ENCODE measurements at regions not wholly inside any gene's neighbourhood (a gene's known extent, or its start where the extent isn't known, plus 50 kb on each side); places are given as distances from the start of the nearest gene placed in this dataset.

DNA sequence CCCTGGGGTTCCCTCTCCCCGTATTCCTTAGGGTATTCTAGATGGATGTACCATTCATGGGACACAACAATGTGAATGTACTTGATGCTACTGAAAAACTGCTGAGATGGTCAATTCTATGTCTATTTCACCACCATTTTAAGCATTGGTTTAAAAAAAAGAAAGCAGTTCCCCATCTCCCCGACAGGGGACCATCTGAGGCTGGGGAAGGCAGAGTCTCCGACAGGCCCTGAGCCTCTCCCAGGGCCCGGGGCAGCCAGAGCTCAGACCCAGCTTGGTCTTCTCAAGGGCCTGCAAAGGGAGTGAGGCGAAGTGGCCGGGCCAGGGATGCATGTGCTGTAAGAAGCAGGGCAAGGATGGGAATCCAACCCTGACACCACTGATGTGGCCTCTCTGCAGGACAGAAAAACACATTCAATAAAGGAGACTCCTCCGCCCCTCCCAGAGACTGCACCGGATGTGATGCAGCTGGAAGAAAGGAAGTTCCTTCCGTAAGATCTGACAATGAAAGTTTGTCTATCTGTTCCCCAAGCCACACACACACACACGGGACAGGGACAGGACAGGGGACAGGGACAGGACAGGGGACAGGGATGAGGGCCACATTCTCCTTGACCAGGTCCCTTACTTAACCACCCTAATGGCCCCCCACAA is 234.1 kb downstream of the BCL11B start:
- TF ChIP-seq POLR2A (IDR thresholded peaks at IDR 0.05) = no peak
- no peak for TF ChIP-seq EP300 (IDR thresholded peaks at IDR 0.05)
- TF ChIP-seq CTCF (IDR thresholded peaks at IDR 0.05) = no peak
- TF ChIP-seq POLR2AphosphoS5 (IDR thresholded peaks at IDR 0.05) = no peak
- peaks cover 0 to 23% (median 9%) of the 10 kb centered on the region in 3 donors for H3K4me1 ChIP-seq
- WGBS, 2 donors (ENCODE audit: low coverage in 1 of 2) = 40 to 51% methylated on average over 1 to 7 of the region's 10 CpGs
- H3K27me3 ChIP-seq = no peaks in the 10 kb centered on the region
- H3K36me3 ChIP-seq = no peaks in the 10 kb centered on the region
- H3K27ac ChIP-seq = no peak overlapping the region
- no peak for ATAC-seq
- no peak overlapping the region for H3K4me3 ChIP-seq
- no peaks in the 10 kb centered on the region for H3K9me3 ChIP-seq

DNA sequence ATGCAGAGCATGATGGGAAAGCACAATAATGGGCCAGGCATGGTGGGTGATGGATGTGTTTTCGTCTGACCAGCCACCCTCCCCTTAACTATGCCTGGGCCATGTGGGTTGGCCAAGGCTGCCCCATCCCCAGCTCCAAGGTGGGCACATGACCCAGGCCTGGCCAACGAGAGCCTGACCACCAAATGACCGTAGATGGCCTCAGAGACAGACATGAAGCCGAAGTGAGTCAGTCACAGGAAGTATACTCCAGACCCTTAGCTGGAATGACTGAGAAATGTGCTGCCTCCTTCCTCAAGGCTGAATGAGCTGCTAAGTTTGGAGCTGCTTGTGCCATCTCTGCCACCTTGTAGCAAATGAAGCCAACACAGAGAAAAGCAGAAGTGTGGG is 233.6 kb downstream of the BCL11B start:
- no peak overlapping the region for H3K27ac ChIP-seq
- no peaks in the 10 kb centered on the region for H3K36me3 ChIP-seq
- 57 to 80% methylated on average over 1 of the region's 4 CpGs for WGBS, 2 donors (ENCODE audit: low coverage in 1 of 2)
- peaks cover 0 to 23% (median 9%) of the 10 kb centered on the region in 3 donors for H3K4me1 ChIP-seq
- no peaks in the 10 kb centered on the region for H3K27me3 ChIP-seq
- H3K4me3 ChIP-seq = no peak overlapping the region
- no peaks in the 10 kb centered on the region for H3K9me3 ChIP-seq
- no peak for TF ChIP-seq POLR2AphosphoS5 (IDR thresholded peaks at IDR 0.05)
- no peak for TF ChIP-seq CTCF (IDR thresholded peaks at IDR 0.05)
- no peak for TF ChIP-seq EP300 (IDR thresholded peaks at IDR 0.05)
- TF ChIP-seq POLR2A (IDR thresholded peaks at IDR 0.05) = no peak
- ATAC-seq = no peak

- Histone ChIP-seq H3K36me3 (no peaks in the 10 kb centered on the region), H3K4me3 (no peak overlapping the region), H3K27ac (no peak overlapping the region), H3K27me3 (no peaks in the 10 kb centered on the region), H3K9me3 (no peaks in the 10 kb centered on the region), H3K4me1 (peaks cover 0 to 23% (median 9%) of the 10 kb centered on the region in 3 donors)
- no peak for ATAC-seq
- 83 to 100% methylated on average over 3 to 6 of the region's 12 CpGs for WGBS, 2 donors (ENCODE audit: low coverage in 1 of 2)
- TF ChIP-seq CTCF (IDR thresholded peaks at IDR 0.05) (no peak), EP300 (IDR thresholded peaks at IDR 0.05) (no peak)
These were observed 232.5 kb downstream of the BCL11B start for GRCh38 chr14:99039331-99040041.

- 75 to 82% methylated on average over 7 to 10 of the region's 18 CpGs for WGBS, 2 donors (ENCODE audit: low coverage in 1 of 2)
- H3K4me1 ChIP-seq = peaks cover 0 to 19% (median 9%) of the 10 kb centered on the region in 3 donors
- H3K36me3 ChIP-seq = no peaks in the 10 kb centered on the region
- H3K27ac ChIP-seq = no peak overlapping the region
- H3K27me3 ChIP-seq = no peaks in the 10 kb centered on the region
- no peak for TF ChIP-seq POLR2A (IDR thresholded peaks at IDR 0.05)
- TF ChIP-seq POLR2AphosphoS5 (IDR thresholded peaks at IDR 0.05) = no peak
- no peak for TF ChIP-seq EP300 (IDR thresholded peaks at IDR 0.05)
- TF ChIP-seq CTCF (IDR thresholded peaks at IDR 0.05) = no peak
- no peak for ATAC-seq
- no peaks in the 10 kb centered on the region for H3K9me3 ChIP-seq
- no peak overlapping the region for H3K4me3 ChIP-seq
These were observed 231.9 kb downstream of the BCL11B start for GRCh38 chr14:99040052-99040451.

GRCh38 chr14:99040711-99041110 is 231.3 kb downstream of the BCL11B start:
- ATAC-seq = no peak
- Histone ChIP-seq H3K4me1 (peaks cover 0 to 13% (median 5%) of the 10 kb centered on the region in 3 donors), H3K9me3 (no peaks in the 10 kb centered on the region), H3K4me3 (no peak overlapping the region), H3K27ac (no peak overlapping the region), H3K36me3 (no peaks in the 10 kb centered on the region), H3K27me3 (no peaks in the 10 kb centered on the region)
- TF ChIP-seq EP300 (IDR thresholded peaks at IDR 0.05) = no peak
- no peak for TF ChIP-seq CTCF (IDR thresholded peaks at IDR 0.05)
- no peak for TF ChIP-seq POLR2A (IDR thresholded peaks at IDR 0.05)
- TF ChIP-seq POLR2AphosphoS5 (IDR thresholded peaks at IDR 0.05) = no peak
- WGBS, 2 donors (ENCODE audit: low coverage in 1 of 2) = 73 to 90% methylated on average over 6 to 8 of the region's 17 CpGs
